ENCODE measurements at regions not wholly inside any gene's neighbourhood (a gene's known extent, or its start where the extent isn't known, plus 50 kb on each side); places are given as distances from the start of the nearest gene placed in this dataset.

DNA sequence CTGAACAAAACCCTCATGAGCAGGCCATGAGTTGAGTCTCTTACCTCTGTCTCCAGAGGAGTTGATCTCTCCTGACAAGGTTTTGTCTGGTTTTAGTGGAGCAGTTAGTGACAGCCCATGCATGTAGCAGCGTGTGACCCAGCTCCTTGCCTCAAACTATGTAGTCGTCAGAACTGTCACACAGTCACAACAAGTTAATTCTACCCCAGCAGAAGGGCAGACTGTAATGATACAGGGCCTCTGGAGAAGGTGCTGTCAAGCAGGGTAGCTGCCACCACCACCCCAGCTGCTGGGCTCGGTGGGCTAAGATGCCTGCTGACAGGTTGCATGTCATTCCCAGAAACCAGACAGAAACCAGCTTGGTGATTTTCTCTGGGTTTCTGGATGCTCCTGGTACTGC is 194.5 kb downstream of the PSAT1 start:
- CTCF ChIA-PET: no interaction called here
- Mint-ChIP-seq H3K27me3 (no peaks in the 10 kb centered on the region), H3K9me3 (no peaks in the 10 kb centered on the region), H3K36me3 (no peaks in the 10 kb centered on the region), H3K4me1 (no peaks in the 10 kb centered on the region), H3K4me3 (no peak overlapping the region), H3K27ac (no peak overlapping the region)
- no peak for DNase-seq

DNA sequence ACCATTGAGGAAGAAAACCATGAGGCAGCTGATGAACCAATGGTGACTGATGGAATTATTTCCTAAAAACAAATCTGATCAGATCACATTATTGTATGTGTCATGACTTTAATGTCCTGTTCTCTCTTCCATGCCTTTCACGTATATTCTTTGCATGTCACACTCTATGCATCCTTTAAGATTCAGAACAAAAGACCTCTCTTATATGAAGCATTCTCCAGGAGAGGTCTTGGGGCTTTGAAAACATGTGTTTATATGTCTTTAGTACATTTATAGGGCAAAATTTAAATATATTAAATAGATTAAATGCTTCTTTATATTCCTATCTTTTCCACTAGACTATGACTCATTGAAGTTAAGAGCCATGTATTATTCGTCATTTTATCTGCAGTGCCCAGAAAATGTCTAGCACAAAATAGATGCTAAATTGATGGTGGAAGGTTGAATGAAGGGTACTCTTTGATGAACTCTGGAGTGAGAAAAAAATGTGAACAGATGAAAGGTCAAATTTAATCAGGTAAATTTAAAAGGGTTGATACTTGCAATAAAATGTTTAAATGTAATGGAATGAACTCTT is 196.3 kb downstream of the PSAT1 start:
- CTCF ChIA-PET: no interaction called here
- Mint-ChIP-seq H3K27me3 (no peaks in the 10 kb centered on the region), H3K4me3 (no peak overlapping the region), H3K4me1 (no peaks in the 10 kb centered on the region), H3K9me3 (no peaks in the 10 kb centered on the region), H3K27ac (no peak overlapping the region), H3K36me3 (no peaks in the 10 kb centered on the region)
- no peak for DNase-seq

DNA sequence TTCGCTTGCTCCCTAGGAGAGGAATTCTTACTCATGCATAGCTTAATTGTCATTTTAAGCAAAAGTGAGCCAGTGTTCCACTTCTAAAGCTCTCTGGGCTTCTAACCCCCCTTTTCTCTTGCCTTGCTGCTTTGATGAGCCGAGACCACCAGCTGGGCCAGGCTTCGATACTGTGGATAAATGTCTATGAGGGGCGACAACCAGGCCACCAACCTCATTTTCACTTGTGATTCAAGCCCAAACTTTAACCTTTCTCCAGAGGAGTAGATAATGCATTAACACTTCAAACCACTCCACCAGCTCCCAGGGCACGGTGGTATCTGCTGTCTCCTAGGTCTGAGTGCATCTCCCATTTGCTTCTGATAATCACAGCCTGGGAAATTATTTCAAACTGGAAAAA is 205.6 kb downstream of the PSAT1 start:
- Mint-ChIP-seq H3K4me3 (no peak overlapping the region), H3K4me1 (no peaks in the 10 kb centered on the region), H3K27ac (no peak overlapping the region), H3K27me3 (no peaks in the 10 kb centered on the region), H3K36me3 (no peaks in the 10 kb centered on the region), H3K9me3 (no peaks in the 10 kb centered on the region)
- no peak for DNase-seq
- CTCF ChIA-PET: interaction anchor here (1.5 kb wide), 1 partner anchor 63 kb away, joined by 3 read pairs; no protein-coding TSS in a partner anchor

DNA sequence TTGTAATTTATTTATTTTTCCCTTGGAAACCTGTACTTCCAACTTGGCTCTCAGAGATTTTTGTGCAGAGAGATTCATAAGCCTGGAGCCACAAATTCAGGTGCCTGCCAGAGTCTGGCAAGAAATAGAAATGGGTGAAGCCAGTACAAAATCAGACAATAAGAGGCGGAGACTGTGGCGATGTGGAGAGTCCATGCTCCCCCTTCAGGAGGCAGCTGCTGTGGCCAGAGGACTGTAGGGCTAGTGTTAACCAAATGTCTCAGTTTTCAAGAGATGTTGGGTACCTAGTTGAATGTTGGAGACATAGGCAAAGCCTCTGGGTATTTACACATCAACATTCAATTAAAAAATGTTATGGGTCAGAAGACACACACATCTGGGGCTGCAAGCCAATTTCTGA is 208.6 kb downstream of the PSAT1 start:
- H3K4me1 Mint-ChIP-seq: no peaks in the 10 kb centered on the region
- CTCF ChIA-PET: no interaction called here
- no peak overlapping the region for H3K4me3 Mint-ChIP-seq
- no peaks in the 10 kb centered on the region for H3K9me3 Mint-ChIP-seq
- H3K27ac Mint-ChIP-seq: no peak overlapping the region
- no peak for DNase-seq
- no peaks in the 10 kb centered on the region for H3K36me3 Mint-ChIP-seq
- no peaks in the 10 kb centered on the region for H3K27me3 Mint-ChIP-seq

DNA sequence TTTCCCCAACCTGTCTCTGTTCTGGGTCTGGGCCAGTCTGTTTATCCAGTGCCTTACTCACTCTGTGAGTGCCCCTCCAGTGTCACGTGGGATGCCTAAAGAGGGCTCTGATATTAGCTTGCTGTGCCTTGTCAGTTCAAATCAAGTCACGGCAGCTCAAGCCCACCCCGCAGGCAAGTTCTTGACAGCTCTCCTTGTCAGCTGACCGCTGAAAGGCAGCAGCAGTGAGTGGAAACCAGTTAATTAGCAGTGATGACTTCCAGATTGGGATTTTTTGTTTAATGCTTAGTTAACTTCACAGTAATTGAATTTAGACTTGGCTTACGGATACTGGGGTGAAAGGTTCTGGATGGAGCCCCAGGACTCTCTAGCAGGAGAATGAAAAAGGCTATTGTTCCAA is 210.1 kb downstream of the PSAT1 start:
- H3K27ac Mint-ChIP-seq: no peak overlapping the region
- DNase-seq: no peak
- no peaks in the 10 kb centered on the region for H3K4me1 Mint-ChIP-seq
- no peaks in the 10 kb centered on the region for H3K27me3 Mint-ChIP-seq
- no peak overlapping the region for H3K4me3 Mint-ChIP-seq
- CTCF ChIA-PET: no interaction called here
- H3K36me3 Mint-ChIP-seq: no peaks in the 10 kb centered on the region
- H3K9me3 Mint-ChIP-seq: no peaks in the 10 kb centered on the region

DNA sequence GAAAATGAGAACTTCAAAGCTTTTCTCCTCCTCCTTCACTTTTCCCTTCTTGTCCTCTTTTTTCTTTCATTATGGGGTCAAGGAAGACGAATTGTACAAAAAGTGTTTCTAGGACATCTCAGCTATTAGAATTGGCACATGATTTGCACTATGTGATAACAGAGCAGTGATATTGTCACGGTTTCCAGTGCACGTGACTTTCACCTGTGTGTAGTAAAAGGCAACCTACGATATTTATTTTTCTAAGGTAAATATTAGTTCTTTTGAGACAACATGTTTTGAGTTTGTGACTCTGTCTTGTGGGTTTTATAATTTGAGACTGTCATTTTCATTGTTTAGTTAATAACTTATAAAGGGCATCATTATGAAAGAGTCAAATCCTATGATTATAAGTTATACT is 213.1 kb downstream of the PSAT1 start:
- Mint-ChIP-seq H3K36me3 (no peaks in the 10 kb centered on the region), H3K9me3 (no peaks in the 10 kb centered on the region), H3K4me3 (no peak overlapping the region), H3K27ac (no peak overlapping the region), H3K4me1 (no peaks in the 10 kb centered on the region), H3K27me3 (no peaks in the 10 kb centered on the region)
- CTCF ChIA-PET: no interaction called here
- DNase-seq: no peak

DNA sequence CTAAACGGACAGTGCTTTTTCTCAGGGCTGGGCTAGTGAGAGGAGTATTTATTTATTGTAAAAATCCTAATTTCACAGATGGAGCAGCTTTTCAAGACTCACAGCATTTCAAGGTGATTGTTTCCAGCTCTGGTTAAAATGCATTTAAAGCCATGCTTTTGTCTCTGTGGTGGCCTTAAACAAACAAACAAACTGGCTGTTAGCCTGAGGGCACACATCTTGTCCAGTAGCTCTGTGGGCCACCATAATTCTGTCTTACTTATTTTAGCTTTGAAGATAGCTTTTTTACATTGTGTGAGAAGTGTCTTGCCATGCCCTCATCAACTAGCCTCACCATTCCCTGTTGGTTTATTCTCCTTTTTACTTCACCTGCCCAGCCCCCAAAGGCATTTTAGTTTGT is 218.2 kb downstream of the PSAT1 start:
- no peak overlapping the region for H3K4me3 Mint-ChIP-seq

DNA sequence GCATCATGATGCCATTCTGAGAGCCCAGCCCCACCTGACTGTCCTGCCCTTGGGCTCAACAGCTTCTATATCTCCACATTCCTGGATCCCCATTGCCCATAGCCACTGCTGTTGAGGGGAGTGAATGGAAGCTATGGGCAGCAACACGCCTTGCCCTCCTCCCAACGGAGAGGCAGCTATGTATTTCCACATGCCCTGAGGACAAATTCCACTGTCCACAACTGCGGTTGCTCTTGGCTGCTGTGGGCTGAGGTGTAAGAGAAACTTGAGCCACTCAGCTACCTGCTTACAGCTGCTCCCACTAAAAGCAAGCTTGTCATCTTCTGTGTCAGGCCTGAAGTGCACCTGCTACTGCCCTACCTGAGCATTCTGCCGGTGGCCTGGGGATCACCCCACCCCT is 222.9 kb downstream of the PSAT1 start:
- Mint-ChIP-seq H3K36me3 (no peaks in the 10 kb centered on the region), H3K4me1 (no peaks in the 10 kb centered on the region), H3K27me3 (peaks cover 4% of the 10 kb centered on the region), H3K27ac (no peak overlapping the region), H3K4me3 (no peak overlapping the region), H3K9me3 (peaks cover 11% of the 10 kb centered on the region)
- no peak for DNase-seq
- CTCF ChIA-PET: interaction anchor here (0.6 kb wide), 1 partner anchor 67 kb away, joined by 3 read pairs; no protein-coding TSS in a partner anchor

More for the DNA sequence above, 218.2 kb downstream of the PSAT1 start:
- no peaks in the 10 kb centered on the region for H3K36me3 Mint-ChIP-seq
- no peaks in the 10 kb centered on the region for H3K4me1 Mint-ChIP-seq
- CTCF ChIA-PET: no interaction called here
- peaks cover under 1% of the 10 kb centered on the region for H3K9me3 Mint-ChIP-seq
- H3K27me3 Mint-ChIP-seq: peaks cover 4% of the 10 kb centered on the region
- no peak for DNase-seq
- H3K27ac Mint-ChIP-seq: no peak overlapping the region

DNA sequence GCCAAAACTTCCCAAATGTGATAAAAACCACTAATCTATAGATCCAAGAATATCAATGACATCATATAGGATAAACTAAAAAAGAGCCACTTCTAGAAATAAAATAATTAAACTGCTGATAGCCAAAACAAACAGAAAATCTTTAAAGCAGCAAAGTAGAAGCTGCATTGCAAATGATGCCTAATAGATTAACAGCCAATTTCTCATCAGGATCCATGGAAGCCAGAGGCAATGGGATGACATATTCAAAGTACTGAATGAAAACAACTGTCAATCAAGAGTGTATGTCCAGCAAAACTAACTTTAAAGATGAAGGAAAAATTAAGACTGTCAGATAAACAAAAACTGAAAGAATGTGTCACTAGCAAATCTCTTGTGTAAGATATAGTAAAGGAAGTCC is 224.8 kb downstream of the PSAT1 start:
- Mint-ChIP-seq H3K4me1 (no peaks in the 10 kb centered on the region), H3K9me3 (peaks cover 11% of the 10 kb centered on the region), H3K36me3 (no peaks in the 10 kb centered on the region), H3K27ac (no peak overlapping the region), H3K27me3 (peaks cover 4% of the 10 kb centered on the region), H3K4me3 (no peak overlapping the region)
- CTCF ChIA-PET: no interaction called here
- no peak for DNase-seq

DNA sequence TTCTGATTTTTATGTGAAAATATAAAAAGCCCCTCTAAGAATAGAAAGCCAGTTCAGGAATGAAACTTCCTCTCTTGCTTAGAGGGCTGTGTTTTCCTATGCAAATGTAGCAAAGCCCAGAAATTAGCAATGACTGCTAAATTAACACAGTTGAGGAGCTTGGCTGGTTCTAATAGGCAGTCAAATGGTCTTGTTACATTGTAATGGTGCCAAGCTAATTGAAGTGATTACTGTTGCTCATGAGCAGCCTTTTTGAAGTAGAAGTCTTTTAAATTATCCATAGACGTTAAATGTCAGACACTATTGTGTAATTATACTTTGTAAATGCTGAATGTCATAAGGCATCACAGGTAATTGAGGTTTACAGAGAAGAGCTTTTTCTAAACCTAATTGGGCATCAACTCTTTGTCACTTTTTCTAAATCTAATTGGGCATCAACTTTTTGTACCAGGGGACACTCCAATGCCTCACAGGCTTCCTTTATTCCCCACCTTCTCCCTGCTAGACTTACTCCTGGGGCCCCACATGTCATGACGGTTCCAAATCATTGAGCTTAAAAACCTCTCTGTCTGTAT is 229.1 kb downstream of the PSAT1 start:
- H3K4me1 Mint-ChIP-seq: no peaks in the 10 kb centered on the region
- H3K27me3 Mint-ChIP-seq: no peaks in the 10 kb centered on the region
- peaks cover 5% of the 10 kb centered on the region for H3K9me3 Mint-ChIP-seq
- DNase-seq: no peak
- CTCF ChIA-PET: no interaction called here
- no peaks in the 10 kb centered on the region for H3K36me3 Mint-ChIP-seq
- H3K4me3 Mint-ChIP-seq: no peak overlapping the region
- H3K27ac Mint-ChIP-seq: no peak overlapping the region

DNA sequence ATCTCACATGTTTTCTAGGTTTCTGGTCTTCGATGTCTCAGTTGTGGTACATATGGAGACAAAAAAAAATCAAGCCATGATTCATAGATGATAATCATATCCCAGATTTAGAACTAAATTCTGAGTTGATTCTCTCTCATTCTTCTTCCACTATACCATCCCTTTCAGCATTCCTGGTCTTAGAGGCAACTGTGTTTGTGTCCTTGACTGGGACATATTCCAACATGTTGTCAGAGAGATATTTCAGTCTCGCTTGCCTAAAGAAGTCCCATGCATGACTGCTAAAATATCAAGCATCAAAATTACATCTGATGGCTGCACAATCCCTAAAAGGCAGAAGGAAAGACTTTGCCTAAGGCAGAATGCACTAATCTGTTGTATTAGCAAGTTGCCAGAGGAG is 236.6 kb downstream of the PSAT1 start:
- H3K27me3 Mint-ChIP-seq: no peaks in the 10 kb centered on the region
- no peaks in the 10 kb centered on the region for H3K9me3 Mint-ChIP-seq
- CTCF ChIA-PET: no interaction called here
- no peak overlapping the region for H3K27ac Mint-ChIP-seq
- no peaks in the 10 kb centered on the region for H3K4me1 Mint-ChIP-seq
- H3K36me3 Mint-ChIP-seq: no peaks in the 10 kb centered on the region
- no peak for DNase-seq
- no peak overlapping the region for H3K4me3 Mint-ChIP-seq

DNA sequence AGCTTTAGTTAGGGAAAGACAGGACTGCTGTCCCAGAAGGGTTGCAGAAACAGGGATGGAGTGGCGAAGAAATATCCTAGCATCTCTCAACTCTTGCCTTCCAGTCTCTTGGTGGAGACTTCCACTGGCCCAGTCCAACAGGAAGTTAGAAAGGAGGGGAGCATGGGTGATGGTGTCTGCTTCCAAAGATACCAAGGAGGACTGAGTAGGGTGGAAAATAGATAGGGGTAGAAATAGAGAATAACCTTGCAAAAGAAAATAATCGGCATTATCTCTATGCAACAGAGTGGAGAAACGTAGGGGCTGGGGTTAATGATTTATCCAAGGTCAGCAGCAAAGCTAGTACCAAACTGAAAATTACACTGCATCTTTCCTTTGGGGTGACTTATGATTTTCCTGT is 242.3 kb downstream of the PSAT1 start:
- Mint-ChIP-seq H3K4me3 (no peak overlapping the region), H3K36me3 (no peaks in the 10 kb centered on the region), H3K9me3 (no peaks in the 10 kb centered on the region), H3K27ac (no peak overlapping the region), H3K27me3 (no peaks in the 10 kb centered on the region), H3K4me1 (no peaks in the 10 kb centered on the region)
- no peak for DNase-seq
- CTCF ChIA-PET: no interaction called here

DNA sequence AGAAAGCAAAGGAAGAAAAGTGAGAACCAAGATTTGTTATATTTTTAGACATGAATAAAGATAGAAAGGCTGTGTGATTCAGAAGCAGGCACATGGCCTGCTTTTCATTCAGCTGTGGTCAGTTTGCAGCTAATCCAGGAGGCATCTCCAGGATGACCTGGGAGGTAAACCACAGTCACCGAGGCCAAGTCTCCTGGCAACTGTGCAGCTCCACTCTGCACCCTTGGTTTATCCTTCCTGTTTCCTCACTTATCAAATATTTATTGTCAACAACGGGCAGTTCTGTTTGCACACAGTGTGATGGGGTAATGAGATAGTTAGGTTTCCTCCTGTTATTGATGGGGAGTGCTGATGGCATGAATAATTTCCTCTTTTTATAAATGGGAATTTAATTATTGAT is 243.0 kb downstream of the PSAT1 start:
- Mint-ChIP-seq H3K9me3 (no peaks in the 10 kb centered on the region), H3K4me3 (no peak overlapping the region), H3K36me3 (no peaks in the 10 kb centered on the region), H3K4me1 (no peaks in the 10 kb centered on the region), H3K27me3 (no peaks in the 10 kb centered on the region), H3K27ac (no peak overlapping the region)
- no peak for DNase-seq
- CTCF ChIA-PET: no interaction called here

DNA sequence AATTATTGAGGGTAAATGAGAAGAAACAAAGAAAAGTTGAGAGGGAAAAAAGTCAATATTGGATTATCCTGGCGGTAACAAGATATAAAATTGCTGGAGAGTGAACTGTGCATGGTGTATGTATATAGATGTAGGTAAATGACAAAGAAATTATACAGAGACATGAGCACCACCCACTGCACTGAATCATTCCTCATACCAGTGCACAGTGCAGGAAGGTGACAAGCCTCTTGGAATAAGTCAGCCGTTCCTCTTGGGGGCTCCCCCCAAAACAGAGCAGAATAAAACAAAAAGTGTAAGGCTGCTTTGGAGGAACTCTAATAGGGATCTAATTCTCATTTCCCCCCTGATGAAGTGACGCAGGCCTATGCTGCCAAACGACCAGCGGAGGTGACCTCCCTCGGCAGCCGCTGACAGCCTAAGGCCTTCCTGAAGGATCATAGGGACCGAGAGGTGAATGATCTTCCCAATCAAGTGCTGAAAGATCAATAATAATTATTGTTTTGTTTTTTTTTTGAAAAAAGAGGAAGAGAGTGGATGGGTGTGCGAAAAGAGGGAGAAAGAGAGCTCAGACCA is 245.0 kb downstream of the PSAT1 start:
- Mint-ChIP-seq H3K4me1 (no peaks in the 10 kb centered on the region), H3K9me3 (no peaks in the 10 kb centered on the region), H3K27me3 (no peaks in the 10 kb centered on the region), H3K4me3 (no peak overlapping the region), H3K36me3 (no peaks in the 10 kb centered on the region), H3K27ac (no peak overlapping the region)
- CTCF ChIA-PET: no interaction called here
- DNase-seq: no peak

DNA sequence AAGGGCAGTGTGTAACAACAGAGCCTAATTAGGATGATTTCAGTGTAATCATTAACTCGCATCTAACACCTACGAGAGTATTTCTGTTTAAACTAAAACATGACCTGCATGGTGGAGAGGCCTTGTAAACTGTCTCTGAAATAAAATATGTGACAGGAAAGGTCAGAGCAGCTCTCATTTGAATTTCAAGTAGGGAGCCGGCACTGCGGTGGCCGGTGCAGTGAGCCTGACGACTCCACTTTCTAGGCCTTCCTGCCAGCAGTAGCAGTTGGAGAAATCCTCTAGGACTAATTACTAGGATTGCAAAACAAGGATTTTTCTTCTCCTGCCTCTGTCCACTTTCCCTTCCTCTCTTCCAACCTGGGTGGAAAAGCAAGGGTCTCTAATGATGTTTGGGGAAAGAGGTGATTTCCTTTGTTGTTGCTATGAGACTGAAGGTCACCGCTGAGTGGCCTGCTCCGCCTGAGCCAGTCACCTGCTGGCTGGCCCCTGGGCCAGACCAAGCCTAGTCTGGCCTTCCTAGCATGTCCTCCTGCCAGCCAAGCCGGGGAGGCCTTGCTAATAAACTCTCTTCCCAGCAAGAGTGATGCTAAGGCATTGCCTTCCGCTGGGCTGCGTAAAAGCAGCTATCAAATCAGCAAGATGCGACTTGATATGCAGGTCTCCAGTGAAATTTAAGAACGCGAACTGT is 245.7 kb downstream of the PSAT1 start:
- CTCF ChIA-PET: no interaction called here
- Mint-ChIP-seq H3K9me3 (no peaks in the 10 kb centered on the region), H3K27ac (no peak overlapping the region), H3K36me3 (no peaks in the 10 kb centered on the region), H3K27me3 (no peaks in the 10 kb centered on the region), H3K4me3 (no peak overlapping the region), H3K4me1 (no peaks in the 10 kb centered on the region)
- DNase-seq: no peak

All from activated naive CD4-positive, alpha-beta T cell treated with anti-CD3 and anti-CD28 coated beads, Interleukin-2, amount 10 ng/mL, durations not matched to agents 7 days and 5 days (primary cell).